HG03175 (cell line): ENCODE measurements at regions not wholly inside any gene's neighbourhood (a gene's known extent, or its start where the extent isn't known, plus 50 kb on each side); places are given as distances from the start of the nearest gene placed in this dataset.
"Not testable (repeated sequence)": the region's sequence is repeated elsewhere in the genome, so short reads cannot be mapped to it uniquely, and the experiment has no call there.

Experiments used
- ATAC-seq: cut with Tn5 transposase; IDR thresholded peaks from one replicate; pipeline ENCODE4 v1.9.1; 2021; ENCODE audit warnings: mild to moderate bottlenecking, moderate library complexity; ENCODE audit not compliant: unreplicated experiment

DNA sequence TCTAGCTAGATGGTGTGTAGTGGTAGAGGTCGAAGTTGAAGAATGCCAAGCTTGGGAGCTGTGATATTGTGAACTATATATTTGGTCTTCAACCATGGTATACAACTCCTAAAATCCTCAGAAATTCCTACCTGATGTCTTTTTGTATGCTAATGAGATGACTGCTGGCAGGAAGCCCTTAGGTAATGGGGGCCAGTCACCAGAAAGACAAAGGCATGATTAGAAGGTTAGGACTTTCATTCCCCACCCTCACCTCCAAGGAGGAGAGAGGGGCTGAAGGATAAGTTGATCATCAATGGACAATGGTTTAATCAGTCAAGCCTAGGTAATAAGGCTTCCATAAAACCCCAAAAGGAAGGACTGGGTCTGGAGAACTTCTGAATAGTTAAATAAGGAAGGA, 285.7 kb upstream of the POU5F2 start:
- ATAC-seq: no peak

DNA sequence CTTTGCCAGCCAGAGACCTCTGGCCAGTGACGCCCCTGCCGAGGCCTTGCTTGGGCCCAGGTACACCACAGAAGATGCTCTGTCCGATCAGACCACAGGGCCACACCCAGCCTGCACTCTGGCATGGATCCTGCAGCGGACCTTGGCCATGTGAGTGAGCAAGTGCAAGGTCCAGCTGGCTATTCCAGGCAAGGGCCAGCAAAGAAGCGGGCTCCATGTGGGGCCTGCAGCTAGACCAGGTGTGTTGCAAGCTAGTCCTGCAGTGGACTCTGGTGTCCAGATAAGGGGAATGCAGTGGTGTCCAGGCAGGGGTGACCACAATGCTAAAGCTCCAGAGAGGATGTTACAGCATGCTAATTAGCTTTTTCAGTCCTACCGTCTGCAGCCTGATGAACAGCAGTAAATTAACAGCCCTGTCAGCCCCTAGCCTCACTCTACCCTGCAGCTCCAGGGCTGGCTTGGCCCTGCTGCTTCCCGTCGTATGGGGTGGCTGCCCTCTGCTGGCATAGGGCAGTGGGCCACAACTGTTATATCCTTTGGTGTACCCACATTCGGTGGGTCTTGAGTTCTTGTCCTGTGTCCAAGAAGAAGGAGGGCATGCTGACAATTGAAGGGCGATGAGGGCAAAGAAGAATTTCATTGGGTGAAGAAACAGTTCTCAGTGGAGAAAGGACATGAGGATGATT, 284.5 kb upstream of the POU5F2 start:
- no peak for ATAC-seq

DNA sequence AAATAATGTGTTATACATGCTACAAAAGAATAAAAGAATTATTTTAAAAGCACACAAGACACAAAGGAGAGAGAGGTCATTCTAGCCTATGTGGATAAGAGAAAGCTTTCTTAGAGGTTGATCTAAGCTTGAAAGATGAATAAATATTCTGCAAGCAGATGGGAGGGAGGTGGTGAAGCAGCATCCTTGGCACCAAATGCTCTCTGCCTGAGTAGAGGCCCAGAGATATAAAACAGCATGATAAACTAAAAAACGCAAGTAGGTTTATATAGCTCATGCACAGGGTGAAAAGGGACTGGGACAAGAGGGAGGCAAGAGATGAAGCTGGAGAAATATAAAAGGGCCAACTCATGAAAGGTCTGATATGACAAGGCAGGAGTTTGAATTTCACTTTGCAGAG, 283.2 kb upstream of the POU5F2 start:
- ATAC-seq: no peak

DNA sequence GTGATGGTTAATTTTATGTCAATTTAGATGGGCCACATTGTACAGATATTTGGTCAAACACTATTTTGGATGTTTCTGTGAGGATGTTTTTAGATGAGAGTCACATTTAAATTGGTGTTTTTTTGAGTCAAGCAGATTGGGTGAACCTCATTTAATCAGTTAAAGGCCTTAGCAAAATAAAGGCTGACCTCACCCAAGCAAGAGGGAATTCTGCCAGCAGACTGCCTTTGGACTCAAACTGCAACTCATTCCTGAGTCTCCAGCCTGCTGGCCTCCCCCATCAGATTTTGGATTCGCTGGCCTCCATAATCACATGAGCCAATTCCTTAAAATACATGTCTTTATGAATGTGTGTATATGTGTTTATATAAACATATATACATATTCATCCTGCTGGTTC, 282.7 kb upstream of the POU5F2 start:
- ATAC-seq: no peak

DNA sequence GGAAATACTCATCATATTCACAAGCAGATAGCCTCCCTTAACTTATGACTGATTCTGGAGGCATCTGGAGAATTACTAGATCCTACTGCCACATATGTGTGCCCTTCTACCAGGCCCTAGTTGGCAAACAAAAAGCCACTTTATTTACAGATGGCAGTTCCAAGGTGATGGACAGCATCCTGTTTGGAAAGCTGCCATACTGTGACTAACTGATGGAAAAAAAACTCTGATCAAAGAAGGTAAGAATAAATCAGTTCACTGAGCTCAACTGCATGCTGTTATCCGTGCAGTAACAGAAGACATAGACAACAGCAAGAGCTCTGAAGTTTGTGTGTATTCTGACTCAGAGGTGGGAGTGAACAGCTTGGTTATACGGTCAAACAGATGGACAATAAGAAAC, 279.8 kb upstream of the POU5F2 start:
- no peak for ATAC-seq

DNA sequence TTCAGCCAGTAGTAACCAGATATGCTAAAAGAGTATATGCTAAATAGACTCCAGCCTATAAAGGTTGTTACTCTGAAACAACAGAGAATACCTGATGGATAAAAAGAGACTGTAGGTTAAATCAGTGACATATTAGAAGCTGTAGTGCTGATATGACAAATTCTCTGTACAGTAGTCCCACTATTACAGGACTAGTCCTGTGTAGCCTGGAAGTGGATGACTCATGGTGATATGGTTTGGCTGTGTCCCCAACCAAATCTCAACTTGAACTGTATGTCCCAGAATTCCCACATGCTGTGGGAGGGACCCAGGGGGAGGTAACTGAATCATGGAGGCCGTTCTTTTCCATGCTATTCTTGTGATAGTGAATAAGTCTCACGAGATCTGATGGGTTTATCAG, 276.2 kb upstream of the POU5F2 start:
- ATAC-seq: no peak

DNA sequence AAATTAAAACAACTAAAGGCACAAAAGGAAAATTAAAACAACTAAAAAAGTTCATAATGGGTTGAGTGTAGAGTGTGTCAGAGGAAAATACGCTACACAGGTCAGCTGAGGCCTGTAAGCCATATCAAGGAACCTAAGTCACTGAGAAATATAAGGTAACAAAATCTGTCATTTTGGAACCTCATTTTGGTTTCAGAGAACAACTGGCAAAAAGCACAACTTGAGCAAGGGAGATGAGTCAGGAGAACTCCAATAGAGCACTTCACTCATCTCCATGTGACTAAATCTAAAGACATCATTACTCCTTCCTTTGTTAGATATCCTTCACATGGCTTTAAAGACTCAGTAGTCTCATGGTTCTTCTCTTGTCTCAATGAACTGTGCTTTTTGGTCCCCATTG, 269.4 kb upstream of the POU5F2 start:
- ATAC-seq: no peak

DNA sequence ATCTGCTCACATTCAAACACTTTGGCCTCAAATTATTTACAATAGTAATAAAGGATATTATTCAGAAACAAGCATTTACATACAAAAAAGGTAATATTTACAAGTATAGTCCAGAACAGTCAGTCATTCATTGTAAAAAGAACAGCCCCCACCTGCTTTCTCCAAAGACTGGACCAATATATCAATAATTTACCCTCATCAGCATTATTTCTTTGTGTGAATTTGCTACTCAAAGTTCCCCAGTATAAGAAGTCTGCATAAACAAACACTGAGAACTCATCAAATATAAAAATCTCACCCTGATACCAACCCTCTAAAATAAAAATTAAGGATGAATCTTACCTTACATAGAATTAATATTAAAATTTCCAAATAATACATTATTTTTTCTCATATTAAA, 267.8 kb upstream of the POU5F2 start:
- ATAC-seq: no peak

DNA sequence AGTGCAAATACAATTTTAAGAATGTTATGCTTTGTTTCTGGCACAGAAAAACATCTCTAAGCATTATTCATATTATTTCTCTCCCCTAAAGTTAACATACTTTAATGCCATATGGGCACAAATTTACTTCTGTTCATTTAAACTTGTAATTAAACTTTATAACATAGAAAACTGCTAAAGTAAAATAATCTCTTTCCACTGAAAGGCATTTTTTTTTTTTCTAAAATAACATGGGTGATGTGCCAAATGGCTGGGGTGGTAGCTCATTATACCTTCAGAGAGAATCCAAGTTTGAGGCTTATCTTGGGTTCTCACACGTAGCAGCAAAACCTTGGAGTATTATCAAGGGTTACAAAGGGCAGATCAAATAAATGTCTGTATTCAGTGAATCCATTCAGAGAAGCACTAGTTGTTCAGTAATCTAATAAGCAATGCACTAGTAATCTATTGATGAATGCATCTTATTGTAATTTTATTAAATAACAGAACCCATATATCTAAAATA, 257.6 kb upstream of the POU5F2 start:
- ATAC-seq: no peak

DNA sequence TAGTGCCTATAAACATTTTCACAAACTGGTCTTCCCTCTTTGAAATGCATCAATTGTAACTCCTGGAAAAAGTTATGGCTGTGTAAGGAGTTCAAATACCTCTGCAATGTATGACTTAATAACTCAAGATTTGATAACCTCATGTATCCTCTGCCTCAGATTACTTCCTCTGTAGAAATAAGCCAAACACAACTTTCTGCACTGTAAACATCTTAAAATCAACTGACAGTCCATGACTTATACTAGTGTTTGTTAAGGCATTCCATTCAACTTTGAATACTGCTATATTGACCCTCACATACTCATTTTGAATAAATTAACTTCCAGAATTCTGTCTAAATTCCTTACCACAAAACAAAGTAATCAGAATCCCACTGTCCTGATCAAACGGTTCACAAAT, 256.2 kb upstream of the POU5F2 start:
- ATAC-seq: no peak

DNA sequence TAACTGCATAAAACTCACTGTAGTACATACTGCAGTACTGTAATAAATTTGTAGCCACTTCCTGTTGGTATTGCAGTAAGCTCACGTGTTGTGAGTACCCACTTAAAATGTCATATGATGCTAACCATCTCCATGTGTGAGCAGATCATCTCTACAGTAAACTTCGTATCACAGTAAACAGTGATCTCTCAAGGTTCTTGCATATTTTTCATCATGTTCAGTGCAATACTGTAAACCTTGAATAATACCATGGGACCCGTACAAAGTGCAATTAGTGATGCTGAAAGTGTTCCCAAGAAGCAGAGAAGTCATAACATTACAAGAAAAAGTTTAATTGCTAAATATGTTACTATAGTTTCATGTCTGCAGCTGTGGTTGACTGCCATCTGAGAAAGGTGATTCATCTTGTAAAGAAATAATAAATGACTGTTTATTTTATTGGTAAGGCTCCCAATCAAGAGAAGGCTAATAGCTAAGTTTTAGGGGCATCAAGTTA, 253.8 kb upstream of the POU5F2 start:
- peak; percentile 71 for ATAC-seq

DNA sequence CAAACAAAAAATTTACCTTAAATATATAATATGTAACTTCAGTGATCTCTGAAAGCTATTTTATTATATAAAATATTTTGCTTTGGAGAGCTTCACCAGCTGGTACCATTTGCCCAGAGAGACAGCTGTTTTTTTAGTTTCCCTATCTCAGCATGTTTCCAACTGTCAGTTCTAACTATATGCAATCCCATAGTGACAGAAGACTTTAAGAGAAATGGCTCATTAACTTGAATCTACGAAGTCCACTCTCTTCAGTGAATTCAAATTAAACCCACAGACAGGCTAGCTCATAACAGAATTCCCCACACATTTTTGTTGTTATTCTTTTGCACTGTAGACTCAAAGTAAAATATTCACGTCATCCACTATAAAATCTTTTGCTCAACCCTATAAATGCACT, 251.8 kb upstream of the POU5F2 start:
- ATAC-seq: no peak

DNA sequence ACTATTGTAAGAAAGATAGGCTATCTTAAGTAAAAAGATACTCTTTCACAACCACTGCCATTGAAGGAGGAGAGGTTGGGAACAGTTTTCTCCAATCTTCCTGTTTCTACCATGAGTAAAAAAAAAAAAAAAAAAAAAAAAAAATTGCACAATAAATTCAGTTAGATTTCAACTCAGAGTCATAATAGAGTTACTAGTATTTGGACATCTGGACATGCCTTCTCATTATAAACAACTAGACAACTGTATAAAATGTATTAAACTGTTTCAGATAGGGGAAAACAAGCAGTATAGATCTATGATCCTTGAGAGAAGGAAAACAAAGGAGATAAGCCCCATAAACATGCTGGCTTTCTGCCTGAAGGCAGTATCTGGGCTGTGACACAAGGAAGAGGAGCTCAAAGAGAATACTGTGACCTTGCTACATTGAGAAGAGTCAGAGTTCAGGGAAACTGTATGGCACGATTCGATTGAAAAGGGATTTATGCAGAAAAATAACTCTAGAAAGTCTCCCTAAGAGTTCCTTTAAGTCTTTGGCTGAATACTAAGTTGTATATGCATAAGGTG, 249.2 kb upstream of the POU5F2 start:
- no peak for ATAC-seq

DNA sequence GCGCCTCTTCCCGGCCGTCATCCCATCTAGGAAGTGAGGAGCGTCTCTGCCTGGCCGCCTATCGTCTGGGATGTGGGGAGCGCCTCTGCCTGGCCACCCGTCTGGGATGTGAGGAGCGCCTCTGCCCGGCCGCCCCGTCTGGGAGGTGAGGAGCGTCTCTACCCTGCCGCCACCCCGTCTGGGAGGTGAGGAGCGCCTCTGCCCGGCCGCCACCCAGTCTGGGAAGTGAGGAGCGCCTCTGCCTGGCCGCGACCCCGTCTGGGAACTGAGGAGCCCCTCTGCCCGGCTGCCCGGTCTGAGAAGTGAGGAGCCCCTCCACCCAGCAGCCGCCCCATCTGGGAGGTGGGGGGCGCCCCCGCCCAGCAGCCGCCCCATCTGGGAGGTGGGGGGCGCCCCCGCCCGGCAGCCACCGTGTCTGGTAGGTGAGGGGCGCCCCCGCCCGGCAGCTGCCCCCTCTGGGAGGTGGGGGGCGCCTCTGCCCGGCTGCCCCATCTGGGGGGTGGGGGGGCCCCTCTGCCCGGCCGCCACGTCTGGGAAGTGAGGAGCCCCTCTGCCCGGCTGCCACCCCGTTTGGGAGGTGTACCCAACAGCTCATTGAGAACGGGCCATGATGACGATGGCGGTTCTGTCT, 244.7 kb upstream of the POU5F2 start:
- ATAC-seq: not testable (repeated sequence)

DNA sequence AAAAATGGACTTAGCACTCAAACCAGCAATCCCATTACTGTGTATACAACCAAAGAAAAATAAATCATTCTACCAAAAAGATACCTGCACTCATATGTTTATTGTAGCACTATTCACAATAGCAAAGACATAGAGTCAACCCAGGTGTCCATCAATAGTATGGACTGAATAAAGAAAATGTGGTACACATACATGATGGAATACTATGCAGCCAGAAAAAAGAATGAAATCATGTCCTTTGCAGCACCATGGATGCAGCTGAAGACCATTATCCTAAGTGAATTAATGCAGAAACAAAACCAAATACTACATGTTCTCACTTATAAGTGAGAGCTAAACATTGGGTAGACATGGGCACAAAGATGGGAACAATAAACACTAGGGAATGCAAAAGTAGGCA, 236.8 kb upstream of the POU5F2 start:
- ATAC-seq: no peak

DNA sequence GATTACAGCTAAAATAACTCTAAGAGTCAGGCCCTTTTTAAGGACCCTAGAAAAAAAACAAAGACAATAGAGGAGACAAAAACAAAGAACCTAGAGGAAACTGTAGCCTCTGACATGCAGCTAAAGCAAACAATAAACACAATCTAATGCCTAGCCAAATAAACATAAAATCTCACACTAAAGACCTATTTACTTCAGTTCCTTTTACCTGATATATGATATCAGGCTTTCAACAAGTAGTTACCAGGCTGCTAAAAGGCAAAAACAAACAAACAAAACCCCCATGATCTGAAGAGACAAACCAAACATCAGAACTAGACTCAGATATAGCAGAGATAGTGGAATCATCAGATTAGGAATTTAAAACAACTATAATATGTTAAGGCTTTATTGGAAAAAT, 226.5 kb upstream of the POU5F2 start:
- no peak for ATAC-seq

DNA sequence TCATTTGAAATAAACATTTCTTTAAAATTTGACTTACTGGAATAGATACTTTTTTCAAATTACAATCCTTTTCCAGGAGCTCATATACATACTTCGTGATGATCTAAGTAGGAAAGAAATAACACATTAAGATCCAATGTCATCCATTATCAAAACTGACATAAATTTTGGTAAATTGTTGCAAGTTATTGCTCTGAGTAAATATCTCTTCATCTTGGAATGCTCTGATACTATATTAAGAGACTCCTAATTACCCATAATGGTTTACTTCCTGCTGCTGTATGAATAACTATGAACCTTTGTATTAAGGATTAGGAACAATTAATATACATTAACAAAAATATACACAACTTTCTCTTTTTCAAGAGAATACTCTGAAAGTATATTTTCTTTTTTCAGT, 223.0 kb upstream of the POU5F2 start:
- no peak for ATAC-seq

DNA sequence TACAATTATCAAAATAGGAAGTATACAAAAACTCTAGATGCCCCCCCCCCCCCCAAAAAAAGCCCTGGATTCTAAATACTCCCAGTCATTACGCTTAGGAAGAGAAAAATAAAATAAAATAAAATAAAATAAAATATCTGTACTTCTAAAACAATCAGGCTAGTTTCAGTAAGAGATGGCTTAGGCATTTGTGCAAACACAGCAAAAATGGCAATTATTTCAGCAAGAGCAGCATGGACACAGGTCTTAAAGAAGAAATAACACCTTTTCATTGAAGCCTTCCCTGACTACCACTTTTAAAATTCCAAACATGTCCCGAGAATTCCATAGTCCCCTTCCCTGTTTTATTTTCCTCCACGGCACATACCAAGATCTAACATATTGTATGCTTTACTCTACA, 218.6 kb upstream of the POU5F2 start:
- ATAC-seq: no peak

DNA sequence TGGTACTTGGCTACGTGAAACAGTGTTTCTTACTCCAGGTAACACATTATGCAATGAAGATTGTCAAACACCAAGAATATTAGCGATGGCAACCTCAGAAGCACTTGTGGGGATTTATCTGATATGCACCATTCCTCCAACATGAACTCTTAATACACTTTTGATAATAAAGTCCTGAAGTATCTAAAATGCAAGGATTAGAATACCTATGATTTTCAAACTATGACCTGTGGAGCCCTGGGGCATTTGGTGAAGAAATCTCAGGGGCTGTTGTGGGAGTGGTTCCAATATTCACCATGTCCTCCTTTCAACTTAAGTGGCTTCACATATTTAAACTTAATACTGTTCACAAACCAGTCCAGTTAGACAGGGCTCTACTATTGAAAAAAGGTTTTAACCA, 214.6 kb upstream of the POU5F2 start:
- ATAC-seq: no peak

DNA sequence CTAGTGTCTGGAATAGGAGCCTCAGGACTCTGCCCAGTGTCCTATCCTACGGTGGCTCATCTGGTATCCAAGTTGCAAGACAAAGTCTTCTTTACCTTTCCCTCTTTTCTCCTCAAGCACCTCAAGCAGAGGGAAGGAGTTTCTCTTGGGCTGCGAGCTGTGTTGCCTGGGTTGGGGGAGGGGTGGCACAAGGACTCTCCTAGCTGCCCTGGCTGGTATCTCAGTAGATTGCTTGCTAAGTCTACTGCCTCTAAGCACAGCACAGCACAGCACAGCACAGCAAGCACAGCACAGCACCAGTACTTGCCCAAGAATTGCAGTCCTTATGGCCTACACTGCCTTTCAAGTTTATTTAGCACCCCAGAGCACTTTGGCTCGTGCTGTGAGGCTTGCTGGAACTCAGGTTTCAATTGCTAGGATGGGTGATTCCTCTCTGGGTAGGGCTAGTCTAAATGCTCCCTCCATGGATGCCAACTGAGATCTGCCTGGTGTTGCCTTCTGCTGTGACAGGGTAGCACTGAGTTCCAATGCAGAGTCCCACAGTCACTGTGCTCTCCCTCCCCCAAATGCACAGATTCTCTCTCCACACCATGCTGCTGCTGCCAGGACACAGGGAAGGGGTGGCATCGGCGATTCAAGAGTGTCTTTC, 213.1 kb upstream of the POU5F2 start:
- no peak for ATAC-seq

DNA sequence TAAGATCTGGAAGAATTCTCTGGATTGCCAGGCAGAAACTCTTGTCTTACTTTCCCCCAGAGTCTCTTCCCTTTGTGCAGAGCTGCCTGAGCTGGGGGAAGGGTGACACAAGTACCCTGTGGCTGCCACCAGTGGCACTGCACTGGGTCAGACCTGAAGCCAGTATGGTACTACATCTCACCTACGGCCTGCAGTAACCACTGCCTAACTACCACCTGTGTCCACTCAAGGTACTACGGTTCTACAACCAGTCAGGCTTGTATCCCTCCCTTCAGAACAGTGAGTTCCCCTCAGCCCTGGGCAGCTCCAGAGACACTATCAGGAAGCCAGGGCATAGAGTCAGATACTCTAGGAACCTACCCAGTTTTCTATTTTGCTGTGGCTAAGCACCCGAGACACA, 212.0 kb upstream of the POU5F2 start:
- no peak for ATAC-seq

DNA sequence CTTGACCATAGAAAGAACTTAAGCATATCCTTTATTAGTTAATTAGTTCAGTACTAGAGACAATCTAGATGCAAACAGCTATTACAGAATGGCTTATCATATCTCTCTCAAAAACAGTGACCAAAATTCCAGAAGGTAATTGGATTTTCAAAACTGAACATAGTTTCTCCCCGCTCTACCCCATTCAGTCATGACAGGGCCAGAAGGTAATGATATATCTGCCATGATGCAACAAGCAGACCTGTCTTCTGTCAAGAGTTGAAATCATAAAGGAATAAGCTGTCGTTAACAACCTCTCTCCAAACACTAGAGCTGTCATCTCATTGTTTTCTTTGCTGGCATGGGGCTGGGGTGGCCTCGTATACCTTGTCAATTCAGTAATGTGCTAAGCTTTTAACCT, 200.5 kb upstream of the POU5F2 start:
- ATAC-seq: no peak
